ENCODE measurements at regions not wholly inside any gene's neighbourhood (a gene's known extent, or its start where the extent isn't known, plus 50 kb on each side); places are given as distances from the start of the nearest gene placed in this dataset.

- no peaks in the 10 kb centered on the region for H3K27me3 ChIP-seq
- no peaks in the 10 kb centered on the region for H3K36me3 ChIP-seq
- no peak overlapping the region for H3K27ac ChIP-seq
- H3K4me3 ChIP-seq: no peak overlapping the region
- 92% methylated on average over 5 of the region's 5 CpGs; no CpG with 5 or more reads in 1 of the 2 donors for WGBS, 2 donors (ENCODE audit: low coverage in 1 of 2)
- no peaks in the 10 kb centered on the region for H3K4me1 ChIP-seq
- no peaks in the 10 kb centered on the region for H3K9me3 ChIP-seq
- intact Hi-C loops (cut with DNase I; ENCODE audit: low total_unique reads) (no loop called here), in situ Hi-C loops (cut with MboI; ENCODE audit: low pct_ligation_motif_present in 1 of 4, low pct_unique_long_range_greater_than_20kb in 1 of 4, low sequenced_read_pairs in 3 of 4) (no loop called here)
- no peak for DNase-seq
- TF ChIP-seq POLR2A (IDR thresholded peaks at IDR 0.05) (no peak), EP300 (IDR thresholded peaks at IDR 0.05; ENCODE audit: low read depth) (no peak), CTCF (IDR thresholded peaks at IDR 0.05) (no peak), POLR2AphosphoS5 (IDR thresholded peaks at IDR 0.05) (no peak)
Observed at GRCh38 chr15:93458597-93458996, 369.6 kb upstream of the RGMA start.

DNA sequence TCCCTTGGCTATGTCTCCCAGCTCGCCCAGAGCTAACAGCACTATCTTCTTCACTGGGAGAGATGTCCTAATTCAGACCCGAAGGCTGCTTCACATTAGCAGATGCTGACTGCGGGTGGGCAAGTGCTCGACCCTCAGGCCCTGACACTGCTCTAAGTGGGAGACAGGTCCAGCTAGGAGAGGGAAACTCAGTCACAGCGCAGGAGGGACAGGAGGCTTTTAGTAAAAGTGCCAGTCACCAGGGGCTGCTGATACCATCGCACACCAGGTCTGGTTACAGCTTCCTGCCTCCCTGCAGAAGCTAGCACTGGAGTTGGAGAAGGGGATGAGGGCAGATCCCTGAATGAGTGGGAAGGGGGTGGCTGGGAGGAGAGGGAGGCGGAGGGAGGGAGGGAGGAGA, 365.8 kb upstream of the RGMA start:
- H3K27ac ChIP-seq: no peak overlapping the region
- no peaks in the 10 kb centered on the region for H3K27me3 ChIP-seq
- no peaks in the 10 kb centered on the region for H3K4me1 ChIP-seq
- in situ Hi-C loops (cut with MboI; ENCODE audit: low pct_ligation_motif_present in 1 of 4, low pct_unique_long_range_greater_than_20kb in 1 of 4, low sequenced_read_pairs in 3 of 4): no loop called here
- 50 to 55% methylated on average over 3 to 7 of the region's 7 CpGs for WGBS, 2 donors (ENCODE audit: low coverage in 1 of 2)
- no peak for TF ChIP-seq EP300 (IDR thresholded peaks at IDR 0.05; ENCODE audit: low read depth)
- no peak for TF ChIP-seq CTCF (IDR thresholded peaks at IDR 0.05)
- no peak for TF ChIP-seq POLR2AphosphoS5 (IDR thresholded peaks at IDR 0.05)
- TF ChIP-seq POLR2A (IDR thresholded peaks at IDR 0.05): no peak
- intact Hi-C loops (cut with DNase I; ENCODE audit: low total_unique reads): no loop called here
- no peak for DNase-seq
- no peaks in the 10 kb centered on the region for H3K36me3 ChIP-seq
- no peaks in the 10 kb centered on the region for H3K9me3 ChIP-seq
- no peak overlapping the region for H3K4me3 ChIP-seq

DNA sequence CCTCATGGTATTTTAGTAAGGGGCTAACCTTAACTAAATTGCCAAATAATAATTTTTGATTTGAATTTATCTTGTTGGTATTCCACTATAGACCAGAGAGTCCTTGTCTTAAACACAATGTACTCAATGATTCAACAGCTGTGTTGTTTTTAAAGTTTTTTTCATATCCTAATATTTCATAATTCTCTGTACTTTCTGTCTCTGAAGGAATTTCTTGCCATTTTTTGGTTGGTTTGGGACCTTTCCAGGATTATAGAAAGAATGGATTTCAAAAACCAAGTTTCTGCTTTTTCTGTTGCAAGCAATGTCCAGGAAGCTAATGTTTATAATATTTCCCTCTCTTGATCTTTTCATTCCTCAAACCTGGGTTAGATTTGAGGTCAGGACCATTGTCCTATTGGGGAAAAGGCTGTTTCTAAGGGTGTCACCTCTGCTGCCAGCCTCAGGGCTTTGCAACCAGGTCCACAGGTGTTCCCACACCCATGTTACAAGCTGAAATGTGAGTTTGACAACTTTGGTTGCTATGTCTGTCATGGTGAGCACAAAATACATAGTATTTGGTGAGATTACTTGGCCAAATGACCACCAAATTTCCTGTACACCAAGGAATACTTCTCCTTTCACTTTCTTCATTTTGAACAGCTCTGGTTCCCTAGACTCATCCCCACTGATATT, 363.7 kb upstream of the RGMA start:
- Histone ChIP-seq H3K9me3 (no peaks in the 10 kb centered on the region), H3K27ac (peak overlapping the region in 1 of 4 donors; percentile 10), H3K4me1 (no peaks in the 10 kb centered on the region), H3K36me3 (no peaks in the 10 kb centered on the region), H3K27me3 (no peaks in the 10 kb centered on the region), H3K4me3 (no peak overlapping the region)
- in situ Hi-C loops (cut with MboI; ENCODE audit: low pct_ligation_motif_present in 1 of 4, low pct_unique_long_range_greater_than_20kb in 1 of 4, low sequenced_read_pairs in 3 of 4) (no loop called here), intact Hi-C loops (cut with DNase I; ENCODE audit: low total_unique reads) (no loop called here)
- no peak for TF ChIP-seq POLR2AphosphoS5 (IDR thresholded peaks at IDR 0.05)
- no peak for TF ChIP-seq EP300 (IDR thresholded peaks at IDR 0.05; ENCODE audit: low read depth)
- no peak for DNase-seq

- no peaks in the 10 kb centered on the region for H3K9me3 ChIP-seq
- no peaks in the 10 kb centered on the region for H3K4me1 ChIP-seq
- DNase-seq: no peak
- no peak overlapping the region for H3K27ac ChIP-seq
- H3K27me3 ChIP-seq: no peaks in the 10 kb centered on the region
- in situ Hi-C loops (cut with MboI; ENCODE audit: low pct_ligation_motif_present in 1 of 4, low pct_unique_long_range_greater_than_20kb in 1 of 4, low sequenced_read_pairs in 3 of 4): no loop called here
- intact Hi-C loops (cut with DNase I; ENCODE audit: low total_unique reads): no loop called here
- H3K36me3 ChIP-seq: no peaks in the 10 kb centered on the region
- 29 to 38% methylated on average over 2 of the region's 2 CpGs for WGBS, 2 donors (ENCODE audit: low coverage in 1 of 2)
- no peak overlapping the region for H3K4me3 ChIP-seq
- TF ChIP-seq POLR2A (IDR thresholded peaks at IDR 0.05) (no peak), CTCF (IDR thresholded peaks at IDR 0.05) (no peak)
Observed at GRCh38 chr15:93451822-93452221, 362.8 kb upstream of the RGMA start.

DNA sequence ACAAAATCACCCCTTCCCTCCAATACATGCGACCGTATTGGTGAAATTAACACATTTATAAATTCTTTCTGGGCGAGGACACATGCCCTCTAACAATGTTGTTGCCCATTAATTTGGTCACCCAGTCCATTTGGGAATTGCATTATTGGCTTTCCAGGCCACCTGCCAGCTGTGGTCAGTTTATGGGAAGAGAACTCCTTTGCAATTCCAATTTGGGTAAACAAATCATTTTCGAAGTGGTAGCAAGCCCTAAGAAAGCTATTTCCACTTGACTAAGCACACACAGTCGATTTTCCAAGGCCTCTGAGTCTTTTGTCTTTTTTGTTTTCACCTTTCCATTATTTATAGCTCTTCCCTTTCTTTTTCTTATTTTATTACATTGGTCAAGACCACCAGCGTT, 362.3 kb upstream of the RGMA start:
- WGBS, 2 donors (ENCODE audit: low coverage in 1 of 2): 54 to 64% methylated on average over 6 of the region's 6 CpGs
- Histone ChIP-seq H3K9me3 (no peaks in the 10 kb centered on the region), H3K27ac (no peak overlapping the region), H3K4me3 (no peak overlapping the region), H3K36me3 (no peaks in the 10 kb centered on the region), H3K4me1 (no peaks in the 10 kb centered on the region), H3K27me3 (no peaks in the 10 kb centered on the region)
- TF ChIP-seq CTCF (IDR thresholded peaks at IDR 0.05) (no peak), EP300 (IDR thresholded peaks at IDR 0.05; ENCODE audit: low read depth) (no peak), POLR2AphosphoS5 (IDR thresholded peaks at IDR 0.05) (no peak), POLR2A (IDR thresholded peaks at IDR 0.05) (no peak)
- in situ Hi-C loops (cut with MboI; ENCODE audit: low pct_ligation_motif_present in 1 of 4, low pct_unique_long_range_greater_than_20kb in 1 of 4, low sequenced_read_pairs in 3 of 4) (no loop called here), intact Hi-C loops (cut with DNase I; ENCODE audit: low total_unique reads) (no loop called here)
- no peak for DNase-seq
